ENCODE measurements at regions not wholly inside any gene's neighbourhood (a gene's known extent, or its start where the extent isn't known, plus 50 kb on each side); places are given as distances from the start of the nearest gene placed in this dataset.
A peak's percentile ranks its signal among the peaks of the same experiment; 100 is the strongest.

DNA sequence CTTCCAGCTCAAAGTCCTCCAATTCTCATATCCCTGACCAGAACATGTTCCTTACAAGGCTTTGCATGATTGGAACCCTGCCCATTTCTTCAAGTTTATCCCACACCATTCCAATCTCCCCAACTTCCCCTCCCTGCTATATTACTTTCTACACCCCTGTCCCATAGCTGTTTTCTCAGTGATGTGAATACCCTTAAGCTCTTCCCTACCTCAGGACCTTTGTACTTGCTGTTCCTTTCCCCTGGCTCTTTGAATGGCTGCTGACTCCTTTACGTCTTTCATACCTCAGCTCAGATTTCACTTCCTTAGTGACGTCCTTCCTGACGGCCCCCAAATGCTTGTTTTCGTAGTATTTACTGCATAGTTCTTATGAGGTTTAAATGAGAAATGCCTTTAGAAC, 166.2 kb upstream of the ZNF462 start:
- Histone ChIP-seq H3K4me3 (ENCODE audit: low read depth, low read length) (no peak overlapping the region), H3K27me3 (ENCODE audit: insufficient read depth, low read depth, severe bottlenecking) (no peaks in the 10 kb centered on the region), H3K9me3 (ENCODE audit: severe bottlenecking) (no peaks in the 10 kb centered on the region), H3K36me3 (no peaks in the 10 kb centered on the region), H3K27ac (no peak overlapping the region)
- no peak for DNase-seq
- TF ChIP-seq, protein P1, sequence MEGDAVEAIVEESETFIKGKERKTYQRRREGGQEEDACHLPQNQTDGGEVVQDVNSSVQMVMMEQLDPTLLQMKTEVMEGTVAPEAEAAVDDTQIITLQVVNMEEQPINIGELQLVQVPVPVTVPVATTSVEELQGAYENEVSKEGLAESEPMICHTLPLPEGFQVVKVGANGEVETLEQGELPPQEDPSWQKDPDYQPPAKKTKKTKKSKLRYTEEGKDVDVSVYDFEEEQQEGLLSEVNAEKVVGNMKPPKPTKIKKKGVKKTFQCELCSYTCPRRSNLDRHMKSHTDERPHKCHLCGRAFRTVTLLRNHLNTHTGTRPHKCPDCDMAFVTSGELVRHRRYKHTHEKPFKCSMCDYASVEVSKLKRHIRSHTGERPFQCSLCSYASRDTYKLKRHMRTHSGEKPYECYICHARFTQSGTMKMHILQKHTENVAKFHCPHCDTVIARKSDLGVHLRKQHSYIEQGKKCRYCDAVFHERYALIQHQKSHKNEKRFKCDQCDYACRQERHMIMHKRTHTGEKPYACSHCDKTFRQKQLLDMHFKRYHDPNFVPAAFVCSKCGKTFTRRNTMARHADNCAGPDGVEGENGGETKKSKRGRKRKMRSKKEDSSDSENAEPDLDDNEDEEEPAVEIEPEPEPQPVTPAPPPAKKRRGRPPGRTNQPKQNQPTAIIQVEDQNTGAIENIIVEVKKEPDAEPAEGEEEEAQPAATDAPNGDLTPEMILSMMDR (IDR thresholded peaks at IDR 0.05; ENCODE audit: low read depth, low read length), result no peak

DNA sequence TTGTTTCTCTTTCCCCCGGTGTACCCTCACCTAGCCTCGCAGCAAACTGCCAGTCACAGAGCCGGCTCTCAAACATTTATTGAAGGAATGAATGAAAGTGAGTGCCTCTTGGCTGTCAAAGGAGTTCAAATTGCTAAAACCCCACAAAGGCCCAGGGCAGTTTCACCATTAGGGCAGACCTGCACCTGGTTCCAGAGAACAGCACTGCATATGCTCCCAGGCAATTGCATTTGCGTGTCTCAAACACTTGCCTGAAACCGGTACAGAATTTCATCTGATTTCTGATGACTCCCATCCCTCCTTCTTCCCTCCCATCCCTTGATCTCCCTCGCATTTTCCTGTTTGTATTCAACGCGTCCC, 165.6 kb upstream of the ZNF462 start:
- Histone ChIP-seq H3K27me3 (ENCODE audit: insufficient read depth, low read depth, severe bottlenecking) (no peaks in the 10 kb centered on the region), H3K27ac (peak overlapping the region; percentile 65), H3K4me3 (ENCODE audit: low read depth, low read length) (no peak overlapping the region), H3K36me3 (no peaks in the 10 kb centered on the region), H3K9me3 (ENCODE audit: severe bottlenecking) (no peaks in the 10 kb centered on the region)
- no peak for DNase-seq
- TF ChIP-seq, protein P1 (IDR thresholded peaks at IDR 0.05; ENCODE audit: low read depth, low read length), result no peak

DNA sequence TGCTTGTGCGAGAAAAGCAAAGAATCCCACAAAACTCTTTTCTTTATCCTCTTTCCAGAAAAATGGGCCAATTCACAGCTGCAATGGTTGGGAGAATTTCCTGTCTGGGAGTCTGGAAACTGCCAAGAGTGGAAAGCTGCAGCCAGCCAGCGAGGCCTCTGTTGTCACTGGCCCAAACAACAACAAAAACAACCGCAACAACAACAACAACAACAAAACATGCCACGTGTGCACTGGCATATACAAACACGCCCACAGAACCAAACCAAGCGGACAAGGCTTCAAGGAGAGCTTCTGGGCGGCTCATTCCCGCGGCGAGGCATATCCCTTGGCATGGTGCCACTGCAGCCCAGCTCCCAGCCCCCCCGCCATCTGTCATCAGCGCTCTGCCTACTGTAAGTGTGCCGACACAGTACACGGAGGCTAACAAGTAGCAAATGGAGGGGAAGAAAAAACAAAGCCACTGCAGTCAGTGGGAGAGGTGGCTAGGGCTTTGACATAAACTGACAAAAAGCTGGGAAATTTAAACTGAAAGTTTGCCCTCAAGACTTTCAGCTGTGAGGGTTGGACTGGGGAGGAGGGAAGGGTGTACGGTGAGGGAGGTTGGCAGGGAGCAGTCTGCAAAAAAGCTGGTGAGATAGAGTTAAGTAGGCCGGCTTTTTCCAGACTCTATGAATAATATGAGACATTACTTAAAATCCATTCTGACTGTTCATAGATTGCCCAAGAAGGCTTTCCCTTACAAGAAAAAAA, 165.0 kb upstream of the ZNF462 start:
- TF ChIP-seq, protein P1 (IDR thresholded peaks at IDR 0.05; ENCODE audit: low read depth, low read length), result no peak
- peak overlapping the region; percentile 65 for H3K27ac ChIP-seq
- DNase-seq, result peak; percentile 89
- H3K36me3 ChIP-seq, result no peaks in the 10 kb centered on the region
- no peaks in the 10 kb centered on the region for H3K9me3 ChIP-seq (ENCODE audit: severe bottlenecking)
- no peaks in the 10 kb centered on the region for H3K27me3 ChIP-seq (ENCODE audit: insufficient read depth, low read depth, severe bottlenecking)
- peak overlapping the region; percentile 32 for H3K4me3 ChIP-seq (ENCODE audit: low read depth, low read length)

DNA sequence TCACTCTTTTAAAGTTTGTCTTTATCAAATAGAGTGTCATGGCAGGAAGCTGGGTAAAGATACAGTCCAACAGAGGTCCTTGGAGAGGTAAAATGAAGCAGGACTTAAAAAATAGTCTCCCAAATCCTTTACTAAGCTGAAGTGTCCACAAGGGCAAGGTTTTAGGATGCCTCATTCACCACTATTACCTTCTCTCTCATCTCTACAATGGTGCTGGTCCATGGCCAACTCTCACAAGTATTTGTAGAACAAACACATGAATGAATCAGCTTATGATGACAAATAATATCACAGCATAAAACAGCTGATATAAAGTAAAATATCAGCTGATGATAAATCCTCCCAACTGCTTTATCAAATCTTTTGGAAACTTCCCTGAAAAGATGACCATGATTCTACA, 162.3 kb upstream of the ZNF462 start:
- Histone ChIP-seq H3K36me3 (no peaks in the 10 kb centered on the region), H3K4me3 (ENCODE audit: low read depth, low read length) (no peak overlapping the region), H3K27me3 (ENCODE audit: insufficient read depth, low read depth, severe bottlenecking) (no peaks in the 10 kb centered on the region), H3K27ac (no peak overlapping the region), H3K9me3 (ENCODE audit: severe bottlenecking) (no peaks in the 10 kb centered on the region)
- no peak for DNase-seq
- TF ChIP-seq, protein P1 (IDR thresholded peaks at IDR 0.05; ENCODE audit: low read depth, low read length), result no peak

DNA sequence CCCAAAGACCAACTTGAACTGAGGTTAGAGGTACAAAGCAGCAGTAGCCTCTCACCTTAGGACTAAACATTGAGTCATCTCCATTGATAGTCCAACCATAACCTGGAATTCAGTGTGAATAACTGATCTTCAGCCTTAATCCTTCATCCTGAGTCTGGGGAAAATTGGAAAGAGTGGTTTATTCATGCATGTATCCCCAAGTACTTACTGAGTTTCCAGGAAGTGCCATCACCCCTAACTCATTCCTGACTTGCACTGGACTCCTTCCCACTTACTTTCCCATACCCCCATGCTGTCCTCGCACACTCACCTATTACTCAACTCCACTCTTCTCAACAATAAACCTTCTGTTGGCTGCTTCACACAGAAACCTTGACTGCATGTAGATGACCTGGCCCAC, 161.4 kb upstream of the ZNF462 start:
- no peaks in the 10 kb centered on the region for H3K9me3 ChIP-seq (ENCODE audit: severe bottlenecking)
- TF ChIP-seq, protein P1 (IDR thresholded peaks at IDR 0.05; ENCODE audit: low read depth, low read length), result no peak
- no peak overlapping the region for H3K4me3 ChIP-seq (ENCODE audit: low read depth, low read length)
- no peak for DNase-seq
- H3K27me3 ChIP-seq (ENCODE audit: insufficient read depth, low read depth, severe bottlenecking), result no peaks in the 10 kb centered on the region
- H3K36me3 ChIP-seq, result no peaks in the 10 kb centered on the region
- H3K27ac ChIP-seq, result no peak overlapping the region

All from WERI-Rb-1 (cell line).